B cell (primary cell): ENCODE measurements at regions not wholly inside any gene's neighbourhood (a gene's known extent, or its start where the extent isn't known, plus 50 kb on each side); places are given as distances from the start of the nearest gene placed in this dataset.

Source experiments
- ATAC-seq: fragments of 200-7000 bp; cut with Tn5 transposase; one replicate; pipeline ENCODE4 v1.10.0; 2021; ENCODE audit warnings: low read depth, mild to moderate bottlenecking, moderate number of reproducible peaks, moderate library complexity
- CTCF ChIA-PET: fragments of 350-600 bp; sonication (Branson Sonifier 250); formaldehyde crosslinking; loops from one replicate; lab custom pipeline; 2021; ENCODE audit warnings: antibody characterized with exemption, inconsistent platforms; lab: Charles Lee
- POLR2A ChIA-PET: fragments of 350-600 bp; sonication (Branson Sonifier 250); formaldehyde crosslinking; loops from one replicate; lab custom pipeline; 2021; ENCODE audit warnings: antibody characterized with exemption; lab: Charles Lee
- DNase-seq: peaks from one replicate; pipeline ENCODE4 v3.0.0; 2013
- H2AFZ ChIP-seq: 2 replicates; pipeline ENCODE4 v1.6.1; 2012; ENCODE audit warnings: mild to moderate bottlenecking, low read depth, low read length; ENCODE audit not compliant: insufficient read depth, poor library complexity, severe bottlenecking
- H3K27ac ChIP-seq, 2 donors: 1 replicate in 1 of 2; 2 replicates in 1 of 2; pipeline ENCODE4 v1.5.1; 2012 to 2013; ENCODE audit warnings: low read length in 2 of 2, mild to moderate bottlenecking in 2 of 2, moderate library complexity in 1 of 2
- H3K27me3 ChIP-seq, 4 experiments: fragments of 200-600 bp in 1 of 4; sonication (generic) in 1 of 4; replicated peaks in 1 of 4; 1 replicate in 2 of 4; 2 replicates in 2 of 4; pipeline versions ENCODE4 v1.6.1 to v1.7.0; 2013 to 2016; ENCODE audit warnings: low read length in 3 of 4, mild to moderate bottlenecking in 2 of 4, mixed read lengths in 1 of 4, moderate library complexity in 1 of 4; ENCODE audit not compliant: insufficient read depth in 4 of 4, control insufficient read depth in 3 of 4; ENCODE audit errors: control extremely low read depth in 1 of 4
- H3K36me3 ChIP-seq, 2 experiments: replicated peaks in 1 of 2; 1 replicate in 1 of 2; 2 replicates in 1 of 2; pipeline versions ENCODE4 v1.6.1 to v1.7.1; 2013; ENCODE audit warnings: low read length in 1 of 2; ENCODE audit not compliant: insufficient read depth in 2 of 2, control insufficient read depth in 1 of 2; ENCODE audit errors: control extremely low read depth in 1 of 2, extremely low read depth in 1 of 2
- H3K4me1 ChIP-seq, 2 donors: fragments of 200-600 bp in 1 of 2; sonication (generic) in 1 of 2; 1 replicate in 1 of 2; 2 replicates in 1 of 2; pipeline versions ENCODE4 v1.5.1 to v1.6.1; 2013 to 2017; ENCODE audit warnings: low read length in 2 of 2; ENCODE audit not compliant: control insufficient read depth in 2 of 2, insufficient read depth in 2 of 2
- H3K4me2 ChIP-seq: replicated peaks from 2 replicates; pipeline ENCODE3; 2012; ENCODE audit warnings: mild to moderate bottlenecking, low read depth, low read length; ENCODE audit not compliant: poor library complexity, severe bottlenecking
- H3K4me3 ChIP-seq, 5 experiments: fragments of 200-600 bp in 1 of 5; sonication (generic) in 1 of 5; 1 replicate in 3 of 5; 2 replicates in 2 of 5; pipeline versions ENCODE4 v1.5.1 to v1.7.0; 2011 to 2016; ENCODE audit warnings: low read length in 4 of 5, mild to moderate bottlenecking in 4 of 5, low read depth in 2 of 5, control low read depth in 1 of 5, moderate library complexity in 1 of 5; ENCODE audit not compliant: insufficient read depth in 1 of 5; ENCODE audit errors: control extremely low read depth in 1 of 5, extremely low read depth in 1 of 5
- H3K79me2 ChIP-seq: fragments of 200-600 bp; sonication (generic); one replicate; pipeline ENCODE4 v1.6.0; 2016; ENCODE audit warnings: low read length; ENCODE audit not compliant: control insufficient read depth, insufficient read depth
- H3K9ac ChIP-seq: fragments of 200-600 bp; sonication (generic); 2 replicates; pipeline ENCODE4 v1.6.1; 2017; ENCODE audit warnings: mild to moderate bottlenecking, low read length, moderate library complexity
- H3K9me3 ChIP-seq, 3 donors: one replicate each; pipeline versions ENCODE4 v1.6.1 to v1.7.1; 2013; ENCODE audit warnings: low read length in 2 of 3; ENCODE audit not compliant: control insufficient read depth in 2 of 3, insufficient read depth in 1 of 3; ENCODE audit errors: control extremely low read depth in 1 of 3
- H4K20me1 ChIP-seq: 2 replicates; pipeline ENCODE4 v1.6.0; 2012; ENCODE audit warnings: mild to moderate bottlenecking, low read length; ENCODE audit not compliant: insufficient read depth, control insufficient read depth, poor library complexity, severe bottlenecking
- H3K27ac Mint-ChIP-seq: one replicate; pipeline ENCODE4 v1.8.0; 2021; ENCODE audit warnings: mixed read lengths
- H3K27me3 Mint-ChIP-seq: one replicate; pipeline ENCODE4 v1.8.0; 2021; ENCODE audit warnings: mixed read lengths
- H3K4me1 Mint-ChIP-seq: one replicate; pipeline ENCODE4 v1.8.0; 2021; ENCODE audit warnings: mixed read lengths
- H3K4me3 Mint-ChIP-seq: one replicate; pipeline ENCODE4 v1.8.0; 2021; ENCODE audit warnings: mixed read lengths
- H3K9me3 Mint-ChIP-seq: one replicate; pipeline ENCODE4 v1.8.0; 2022; ENCODE audit warnings: mixed read lengths; ENCODE audit not compliant: insufficient read depth
- CTCF ChIP-seq: fragments of 200-600 bp; IDR thresholded peaks from one replicate; pipeline ENCODE4 v1.8.0; 2022; ENCODE audit warnings: antibody characterized with exemption, mild to moderate bottlenecking
- EZH2 ChIP-seq: IDR thresholded peaks from 2 replicates; pipeline ENCODE4 v1.6.1; 2012; ENCODE audit warnings: borderline replicate concordance, low read depth, mild to moderate bottlenecking, moderate library complexity, low read length; ENCODE audit not compliant: insufficient read depth, poor library complexity, severe bottlenecking
- WGBS: methylation state at CpG from one replicate; pipeline ENCODE4 v1.1.5; 2013; ENCODE audit warnings: missing lambda C conversion rate; ENCODE audit not compliant: insufficient coverage; 5-methylcytosine and 5-hydroxymethylcytosine counted together
- intact Hi-C: fragments of 100-400 bp; cut with micrococcal nuclease; formaldehyde crosslinking; loops from one replicate; pipeline ENCODE4 v1.10.0; 2022

- no peak overlapping the region for H3K27ac Mint-ChIP-seq
- no peaks in the 10 kb centered on the region for H3K4me1 ChIP-seq
- H3K4me1 Mint-ChIP-seq = no peaks in the 10 kb centered on the region
- H3K9me3 ChIP-seq = no peaks in the 10 kb centered on the region
- no peaks in the 10 kb centered on the region for H4K20me1 ChIP-seq
- intact Hi-C loops = no loop called here
- H2AFZ ChIP-seq = no peak overlapping the region
- peaks cover 3% of the 10 kb centered on the region for H3K9me3 Mint-ChIP-seq
- H3K4me2 ChIP-seq = no peak overlapping the region
- no CpG with 5 or more reads among the region's 1 CpG for WGBS
- H3K27ac ChIP-seq = no peak overlapping the region
- no peak overlapping the region for H3K4me3 ChIP-seq
- H3K27me3 ChIP-seq = no peaks in the 10 kb centered on the region
- TF ChIP-seq EZH2 (no peak), CTCF (no peak)
- no peaks in the 10 kb centered on the region for H3K79me2 ChIP-seq
- ChIA-PET POLR2A (no interaction called here), CTCF (no interaction called here)
- H3K4me3 Mint-ChIP-seq = no peak overlapping the region
- H3K27me3 Mint-ChIP-seq = no peaks in the 10 kb centered on the region
- ATAC-seq (no peak), DNase-seq (no peak)
- no peak overlapping the region for H3K9ac ChIP-seq
- H3K36me3 ChIP-seq = no peaks in the 10 kb centered on the region
Observed at GRCh38 chr21:17003258-17003615, 509.6 kb upstream of the CXADR start.

DNA sequence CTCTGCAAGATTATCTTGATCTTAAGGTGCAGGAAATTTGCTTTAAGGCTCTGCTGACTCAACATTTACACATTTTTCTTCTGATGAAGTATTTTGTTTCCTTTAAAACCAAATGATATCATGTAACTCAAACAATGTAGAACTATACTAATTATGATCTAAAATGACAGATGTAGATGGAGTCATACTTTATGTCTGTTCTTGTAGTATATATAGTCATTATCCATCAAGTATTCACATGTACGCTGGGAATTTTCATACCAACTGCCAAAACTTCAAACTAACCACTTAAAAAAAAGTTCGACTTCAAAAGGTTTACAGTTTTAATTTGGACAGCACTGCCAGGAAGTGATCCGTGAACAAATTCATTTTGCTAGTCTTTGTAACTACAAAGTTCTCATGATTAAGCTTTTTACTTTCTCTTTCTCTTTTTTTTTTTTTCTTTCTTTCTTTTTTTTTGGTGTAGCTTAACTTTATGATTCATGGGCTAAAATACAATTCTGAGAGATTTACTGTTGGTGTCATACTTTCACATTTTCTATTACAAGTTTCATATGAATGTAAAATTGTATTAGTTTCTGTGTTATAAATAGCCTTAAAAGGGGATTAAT, 509.0 kb upstream of the CXADR start:
- Histone ChIP-seq H3K27me3 (no peaks in the 10 kb centered on the region), H3K9ac (no peak overlapping the region), H3K36me3 (no peaks in the 10 kb centered on the region), H3K4me2 (no peak overlapping the region), H3K4me1 (no peaks in the 10 kb centered on the region), H3K79me2 (no peaks in the 10 kb centered on the region), H3K9me3 (no peaks in the 10 kb centered on the region), H3K4me3 (no peak overlapping the region), H2AFZ (no peak overlapping the region), H3K27ac (no peak overlapping the region), H4K20me1 (no peaks in the 10 kb centered on the region)
- TF ChIP-seq EZH2 = no peak
- no peak for TF ChIP-seq CTCF
- no CpG with 5 or more reads among the region's 3 CpGs for WGBS
- ATAC-seq = no peak
- intact Hi-C loops = no loop called here
- no peaks in the 10 kb centered on the region for H3K27me3 Mint-ChIP-seq
- no peak overlapping the region for H3K4me3 Mint-ChIP-seq
- CTCF ChIA-PET = no interaction called here
- DNase-seq = no peak
- H3K4me1 Mint-ChIP-seq = no peaks in the 10 kb centered on the region
- POLR2A ChIA-PET = no interaction called here
- H3K27ac Mint-ChIP-seq = no peak overlapping the region
- H3K9me3 Mint-ChIP-seq = peaks cover 3% of the 10 kb centered on the region
